Fibroblast of the conjunctiva (primary cell): ENCODE measurements at regions not wholly inside any gene's neighbourhood (a gene's known extent, or its start where the extent isn't known, plus 50 kb on each side); places are given as distances from the start of the nearest gene placed in this dataset.
A peak's percentile ranks its signal among the peaks of the same experiment; 100 is the strongest.

ENCODE experiments used
- DNase-seq: peaks from one replicate; pipeline ENCODE4 v3.0.0-alpha.2; 2010; ENCODE audit warnings: low read depth

- no peak for DNase-seq
Observed at GRCh38 chr3:30266524-30266923, 339.9 kb upstream of the TGFBR2 start.

GRCh38 chr3:30268288-30268687 lies 338.1 kb upstream of the TGFBR2 start:
- DNase-seq: no peak

- DNase-seq: no peak
Observed at GRCh38 chr3:30269751-30270445, 336.5 kb upstream of the TGFBR2 start.

GRCh38 chr3:30271781-30272180 lies 334.6 kb upstream of the TGFBR2 start:
- DNase-seq: no peak

GRCh38 chr3:30273304-30274072 lies 332.9 kb upstream of the TGFBR2 start:
- DNase-seq: no peak

- no peak for DNase-seq
Observed at GRCh38 chr3:30277494-30277893, 328.9 kb upstream of the TGFBR2 start.

GRCh38 chr3:30281526-30281925 lies 324.9 kb upstream of the TGFBR2 start:
- DNase-seq: no peak

GRCh38 chr3:30282154-30282696 lies 324.2 kb upstream of the TGFBR2 start:
- DNase-seq: peak; percentile 60

GRCh38 chr3:30285188-30286006 lies 321.0 kb upstream of the TGFBR2 start:
- no peak for DNase-seq

- DNase-seq: peak; percentile 91
Observed at GRCh38 chr3:30286007-30286669, 320.3 kb upstream of the TGFBR2 start.

GRCh38 chr3:30286811-30287210 lies 319.6 kb upstream of the TGFBR2 start:
- DNase-seq: no peak

GRCh38 chr3:30288830-30289229 lies 317.6 kb upstream of the TGFBR2 start:
- no peak for DNase-seq

- no peak for DNase-seq
Observed at GRCh38 chr3:30289324-30289723, 317.1 kb upstream of the TGFBR2 start.

GRCh38 chr3:30289766-30290165 lies 316.6 kb upstream of the TGFBR2 start:
- no peak for DNase-seq

GRCh38 chr3:30290479-30290878 lies 315.9 kb upstream of the TGFBR2 start:
- no peak for DNase-seq

GRCh38 chr3:30292192-30292893 lies 314.1 kb upstream of the TGFBR2 start:
- peak; percentile 62 for DNase-seq

- no peak for DNase-seq
Observed at GRCh38 chr3:30293621-30294240, 312.7 kb upstream of the TGFBR2 start.

GRCh38 chr3:30294241-30294667 lies 312.1 kb upstream of the TGFBR2 start:
- no peak for DNase-seq

GRCh38 chr3:30297112-30297511 lies 309.3 kb upstream of the TGFBR2 start:
- no peak for DNase-seq

GRCh38 chr3:30299674-30300385 lies 306.6 kb upstream of the TGFBR2 start:
- no peak for DNase-seq
